Thymus (tissue), 11 donors: ENCODE measurements at regions not wholly inside any gene's neighbourhood (a gene's known extent, or its start where the extent isn't known, plus 50 kb on each side); places are given as distances from the start of the nearest gene placed in this dataset.

Experiments
- DNase-seq, 9 donors: peaks; one replicate each; pipeline ENCODE4 v3.0.0-alpha.2; 2013; ENCODE audit warnings: low spot score in 9 of 9, low read depth in 6 of 9, missing footprints in 1 of 9
- H3K27ac ChIP-seq, 2 donors: one replicate each; pipeline ENCODE4 v1.5.1; 2013; ENCODE audit warnings: control low read depth in 1 of 2, low read depth in 1 of 2, low read length in 1 of 2, mild to moderate bottlenecking in 1 of 2, moderate library complexity in 1 of 2
- H3K27me3 ChIP-seq, 2 donors: one replicate each; pipeline ENCODE4 v1.5.1; 2013; ENCODE audit warnings: low read length in 1 of 2; ENCODE audit not compliant: control insufficient read depth in 2 of 2, insufficient read depth in 1 of 2
- H3K36me3 ChIP-seq, 2 donors: one replicate each; pipeline ENCODE4 v1.5.1; 2013; ENCODE audit warnings: low read length in 1 of 2, mild to moderate bottlenecking in 1 of 2, moderate library complexity in 1 of 2; ENCODE audit not compliant: control insufficient read depth in 2 of 2, insufficient read depth in 2 of 2
- H3K4me1 ChIP-seq, 2 donors: one replicate each; pipeline ENCODE4 v1.5.1; 2013; ENCODE audit warnings: low read length in 2 of 2; ENCODE audit not compliant: control insufficient read depth in 2 of 2, insufficient read depth in 2 of 2
- H3K4me3 ChIP-seq, 2 donors: one replicate each; pipeline ENCODE4 v1.5.1; 2013; ENCODE audit warnings: low read length in 2 of 2, control low read depth in 1 of 2, mild to moderate bottlenecking in 1 of 2
- H3K9me3 ChIP-seq, 2 donors: one replicate each; pipeline ENCODE4 v1.5.1; 2013; ENCODE audit warnings: low read length in 1 of 2, mild to moderate bottlenecking in 1 of 2; ENCODE audit not compliant: control insufficient read depth in 2 of 2, insufficient read depth in 1 of 2
- WGBS: extraction: QIAGEN DNeasy Blood & Tissue Kit; methylation state at CpG from one replicate; pipeline ENCODE4 v1.1.7; 2013; 5-methylcytosine and 5-hydroxymethylcytosine counted together
- donor health status: healthy.

- no peak overlapping the region for H3K27ac ChIP-seq
- no peak for DNase-seq
- H3K36me3 ChIP-seq: no peaks in the 10 kb centered on the region
- no peak overlapping the region for H3K4me3 ChIP-seq
- H3K9me3 ChIP-seq: no peaks in the 10 kb centered on the region
- no peaks in the 10 kb centered on the region for H3K4me1 ChIP-seq
- H3K27me3 ChIP-seq: no peaks in the 10 kb centered on the region
- 74% methylated on average over 17 of the region's 17 CpGs for WGBS
Observed at GRCh38 chr16:51359141-51359955, 208.3 kb upstream of the SALL1 start.

GRCh38 chr16:51357839-51358238 is 206.8 kb upstream of the SALL1 start:
- DNase-seq: no peak
- H3K36me3 ChIP-seq: no peaks in the 10 kb centered on the region
- no peak overlapping the region for H3K4me3 ChIP-seq
- no peaks in the 10 kb centered on the region for H3K4me1 ChIP-seq
- H3K9me3 ChIP-seq: no peaks in the 10 kb centered on the region
- H3K27ac ChIP-seq: no peak overlapping the region
- no peaks in the 10 kb centered on the region for H3K27me3 ChIP-seq

- 95% methylated on average over 6 of the region's 6 CpGs for WGBS
- DNase-seq: no peak
- H3K27me3 ChIP-seq: no peaks in the 10 kb centered on the region
Observed at GRCh38 chr16:51355875-51356274, 204.8 kb upstream of the SALL1 start.

GRCh38 chr16:51355195-51355594 is 204.1 kb upstream of the SALL1 start:
- Histone ChIP-seq H3K4me3 (no peak overlapping the region), H3K27me3 (no peaks in the 10 kb centered on the region), H3K9me3 (no peaks in the 10 kb centered on the region), H3K4me1 (no peaks in the 10 kb centered on the region), H3K36me3 (no peaks in the 10 kb centered on the region), H3K27ac (no peak overlapping the region)
- 84% methylated on average over 6 of the region's 6 CpGs for WGBS
- no peak for DNase-seq

More at GRCh38 chr16:51355875-51356274, 204.8 kb upstream of the SALL1 start:
- no peaks in the 10 kb centered on the region for H3K36me3 ChIP-seq
- H3K4me1 ChIP-seq: no peaks in the 10 kb centered on the region
- H3K9me3 ChIP-seq: no peaks in the 10 kb centered on the region
- no peak overlapping the region for H3K27ac ChIP-seq
- H3K4me3 ChIP-seq: no peak overlapping the region

DNA sequence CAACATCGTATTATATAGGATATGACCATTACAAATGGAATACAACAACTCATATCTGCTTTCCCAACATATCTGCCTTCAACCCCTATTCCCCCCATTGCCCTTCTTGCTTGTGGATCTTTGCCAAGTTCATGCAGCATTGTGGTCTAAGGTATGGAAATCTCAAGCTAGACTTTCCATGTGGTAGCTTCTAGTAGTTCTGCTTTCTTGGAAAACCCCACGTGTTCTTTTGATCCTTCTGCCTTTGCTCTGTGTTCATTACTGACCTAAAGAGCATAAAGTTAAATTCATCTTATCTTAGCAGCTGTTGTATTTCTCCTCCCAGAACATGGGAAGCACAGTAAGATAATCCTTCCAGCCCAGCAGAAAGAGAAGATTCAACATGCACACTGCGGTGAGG is 202.0 kb upstream of the SALL1 start:
- H3K4me1 ChIP-seq: no peaks in the 10 kb centered on the region
- H3K27ac ChIP-seq: no peak overlapping the region
- H3K9me3 ChIP-seq: no peaks in the 10 kb centered on the region
- no peaks in the 10 kb centered on the region for H3K27me3 ChIP-seq
- H3K4me3 ChIP-seq: no peak overlapping the region
- DNase-seq: no peak
- H3K36me3 ChIP-seq: no peaks in the 10 kb centered on the region
- WGBS: 66% methylated on average over 3 of the region's 3 CpGs

GRCh38 chr16:51349626-51350025 is 198.6 kb upstream of the SALL1 start:
- no peaks in the 10 kb centered on the region for H3K4me1 ChIP-seq
- no peak overlapping the region for H3K4me3 ChIP-seq
- H3K9me3 ChIP-seq: no peaks in the 10 kb centered on the region
- no peaks in the 10 kb centered on the region for H3K36me3 ChIP-seq
- 94% methylated on average over 3 of the region's 3 CpGs for WGBS
- no peaks in the 10 kb centered on the region for H3K27me3 ChIP-seq
- DNase-seq: no peak
- H3K27ac ChIP-seq: no peak overlapping the region

DNA sequence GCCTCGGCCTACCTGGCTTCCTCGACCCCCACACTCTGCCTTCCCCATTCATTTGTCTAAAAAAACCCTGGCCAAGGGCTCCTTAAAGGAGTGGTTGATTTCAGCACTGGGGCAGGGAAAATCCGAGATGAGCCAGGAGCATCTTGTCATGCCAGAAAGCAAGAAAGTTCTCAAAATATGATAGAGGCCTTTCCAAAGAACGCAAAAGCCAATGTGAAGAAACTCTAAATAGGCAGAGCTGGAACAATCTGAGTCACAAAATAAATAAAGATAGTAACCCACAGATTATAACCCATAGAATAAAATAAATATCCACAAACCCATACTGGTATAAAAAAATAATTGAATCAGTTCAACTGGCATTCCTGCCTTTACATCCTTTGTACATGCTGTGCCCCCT is 192.3 kb upstream of the SALL1 start:
- no peak overlapping the region for H3K4me3 ChIP-seq
- no peaks in the 10 kb centered on the region for H3K4me1 ChIP-seq
- no peaks in the 10 kb centered on the region for H3K27me3 ChIP-seq
- H3K27ac ChIP-seq: no peak overlapping the region
- H3K36me3 ChIP-seq: no peaks in the 10 kb centered on the region
- 77% methylated on average over 4 of the region's 4 CpGs for WGBS
- no peak for DNase-seq
- H3K9me3 ChIP-seq: no peaks in the 10 kb centered on the region

- Histone ChIP-seq H3K9me3 (peaks cover 0 to 1% of the 10 kb centered on the region in 2 donors), H3K4me3 (no peak overlapping the region), H3K27me3 (no peaks in the 10 kb centered on the region), H3K27ac (no peak overlapping the region), H3K36me3 (no peaks in the 10 kb centered on the region), H3K4me1 (no peaks in the 10 kb centered on the region)
- no peak for DNase-seq
- WGBS: 64% methylated on average over 4 of the region's 4 CpGs
Observed at GRCh38 chr16:51341204-51341603, 190.1 kb upstream of the SALL1 start.

GRCh38 chr16:51337662-51338061 is 186.6 kb upstream of the SALL1 start:
- Histone ChIP-seq H3K27me3 (no peaks in the 10 kb centered on the region), H3K9me3 (peaks cover 0 to 1% of the 10 kb centered on the region in 2 donors), H3K4me1 (no peaks in the 10 kb centered on the region), H3K36me3 (no peaks in the 10 kb centered on the region), H3K27ac (no peak overlapping the region), H3K4me3 (no peak overlapping the region)
- 71% methylated on average over 3 of the region's 3 CpGs for WGBS
- DNase-seq: no peak
